Neural cell (in vitro differentiated cells): ENCODE measurements at regions not wholly inside any gene's neighbourhood (a gene's known extent, or its start where the extent isn't known, plus 50 kb on each side); places are given as distances from the start of the nearest gene placed in this dataset.

Experiments used
- CTCF ChIP-seq: fragments of 450-650 bp; IDR thresholded peaks from 2 replicates; pipeline ENCODE4 v1.5.1; 2014; ENCODE audit warnings: antibody characterized with exemption, mild to moderate bottlenecking, moderate library complexity; ENCODE audit not compliant: poor library complexity, severe bottlenecking
- EZH2 ChIP-seq: fragments of 200-600, 300-800 bp; shearing (Covaris generic), sonication (generic); IDR thresholded peaks from 2 replicates; pipeline ENCODE4 v1.6.1; 2014; ENCODE audit warnings: antibody characterized with exemption, low read length, borderline replicate concordance, mild to moderate bottlenecking; ENCODE audit not compliant: insufficient read depth, poor library complexity, severe bottlenecking
- MXI1 ChIP-seq: fragments of 450-650 bp; conservative IDR thresholded peaks from 2 replicates; pipeline ENCODE4 v1.6.1; 2014; ENCODE audit warnings: antibody characterized with exemption, mild to moderate bottlenecking; ENCODE audit not compliant: poor library complexity, severe bottlenecking
- POLR2AphosphoS5 ChIP-seq: IDR thresholded peaks from 2 replicates; pipeline ENCODE4 v1.6.1; 2012
- RAD21 ChIP-seq: fragments of 450-650 bp; conservative IDR thresholded peaks from 2 replicates; pipeline ENCODE4 v1.6.1; 2014; ENCODE audit warnings: antibody characterized with exemption, mild to moderate bottlenecking, moderate library complexity
- REST ChIP-seq: IDR thresholded peaks from 2 replicates; pipeline ENCODE4 v1.6.1; 2012; ENCODE audit warnings: borderline replicate concordance
- SMC3 ChIP-seq: fragments of 450-650 bp; conservative IDR thresholded peaks from 2 replicates; pipeline ENCODE4 v1.6.1; 2014; ENCODE audit warnings: antibody characterized with exemption, mild to moderate bottlenecking, moderate library complexity; ENCODE audit not compliant: poor library complexity
- TAF1 ChIP-seq: IDR thresholded peaks from 2 replicates; pipeline ENCODE4 v1.6.1; 2012; ENCODE audit warnings: low read depth

- TF ChIP-seq CTCF (no peak), EZH2 (no peak), REST (no peak), TAF1 (no peak), POLR2AphosphoS5 (no peak), MXI1 (no peak), SMC3 (no peak), RAD21 (no peak)
Measured at GRCh38 chr20:40525351-40525750, 163.7 kb downstream of the MAFB start.
